HG02884 (cell line): ENCODE measurements at regions not wholly inside any gene's neighbourhood (a gene's known extent, or its start where the extent isn't known, plus 50 kb on each side); places are given as distances from the start of the nearest gene placed in this dataset.

ENCODE experiments used
- ATAC-seq: cut with Tn5 transposase; IDR thresholded peaks from one replicate; pipeline ENCODE4 v1.9.1; 2021; ENCODE audit warnings: mild to moderate bottlenecking, moderate library complexity; ENCODE audit not compliant: unreplicated experiment

- ATAC-seq = no peak
Observed at GRCh38 chr21:41633627-41634026, 125.7 kb upstream of the TMPRSS2 start.

- no peak for ATAC-seq
Observed at GRCh38 chr21:41632748-41633475, 125.0 kb upstream of the TMPRSS2 start.

GRCh38 chr21:41631564-41632461 lies 123.9 kb upstream of the TMPRSS2 start:
- no peak for ATAC-seq

- ATAC-seq = no peak
Observed at GRCh38 chr21:41630917-41631316, 123.0 kb upstream of the TMPRSS2 start.

GRCh38 chr21:41630249-41630648 lies 122.3 kb upstream of the TMPRSS2 start:
- no peak for ATAC-seq

- no peak for ATAC-seq
Observed at GRCh38 chr21:41628256-41628655, 120.3 kb upstream of the TMPRSS2 start.

GRCh38 chr21:41627428-41627827 lies 119.5 kb upstream of the TMPRSS2 start:
- no peak for ATAC-seq

- no peak for ATAC-seq
Observed at GRCh38 chr21:41626021-41626420, 118.1 kb upstream of the TMPRSS2 start.

GRCh38 chr21:41625428-41625827 lies 117.5 kb upstream of the TMPRSS2 start:
- ATAC-seq = no peak

GRCh38 chr21:41624674-41625310 lies 116.8 kb upstream of the TMPRSS2 start:
- no peak for ATAC-seq

GRCh38 chr21:41623945-41624344 lies 116.0 kb upstream of the TMPRSS2 start:
- ATAC-seq = no peak

GRCh38 chr21:41622831-41623548 lies 115.0 kb upstream of the TMPRSS2 start:
- no peak for ATAC-seq

GRCh38 chr21:41622201-41622600 lies 114.2 kb upstream of the TMPRSS2 start:
- ATAC-seq = no peak

- ATAC-seq = no peak
Observed at GRCh38 chr21:41621513-41621912, 113.6 kb upstream of the TMPRSS2 start.

GRCh38 chr21:41620982-41621381 lies 113.0 kb upstream of the TMPRSS2 start:
- ATAC-seq = no peak

- no peak for ATAC-seq
Observed at GRCh38 chr21:41620541-41620940, 112.6 kb upstream of the TMPRSS2 start.

- ATAC-seq = no peak
Observed at GRCh38 chr21:41616031-41616591, 108.2 kb upstream of the TMPRSS2 start.

- ATAC-seq = no peak
Observed at GRCh38 chr21:41615613-41616012, 107.7 kb upstream of the TMPRSS2 start.

GRCh38 chr21:41614511-41614910 lies 106.6 kb upstream of the TMPRSS2 start:
- ATAC-seq = no peak

GRCh38 chr21:41613533-41613909 lies 105.6 kb upstream of the TMPRSS2 start:
- ATAC-seq = no peak
